Trophoblast cell (in vitro differentiated cells and primary cell): ENCODE measurements at regions not wholly inside any gene's neighbourhood (a gene's known extent, or its start where the extent isn't known, plus 50 kb on each side); places are given as distances from the start of the nearest gene placed in this dataset.

Experiments
- DNase-seq, 2 donors: peaks; one replicate each; pipeline ENCODE4 v3.0.0-alpha.2; 2016
- H2AFZ ChIP-seq: 2 replicates; pipeline ENCODE4 v1.6.1; 2013; ENCODE audit warnings: low read length, moderate library complexity, mild to moderate bottlenecking; ENCODE audit not compliant: insufficient read depth, poor library complexity
- H2AK5ac ChIP-seq: 2 replicates; pipeline ENCODE4 v1.6.1; 2013; ENCODE audit warnings: mild to moderate bottlenecking, low read length
- H2BK120ac ChIP-seq: 2 replicates; pipeline ENCODE4 v1.6.1; 2013; ENCODE audit warnings: low read length, mild to moderate bottlenecking, moderate library complexity; ENCODE audit not compliant: insufficient read depth, poor library complexity
- H2BK12ac ChIP-seq: 2 replicates; pipeline ENCODE4 v1.6.1; 2013; ENCODE audit warnings: mild to moderate bottlenecking, low read length, moderate library complexity
- H2BK5ac ChIP-seq: 2 replicates; pipeline ENCODE4 v1.6.1; 2013; ENCODE audit warnings: low read length, low read depth, moderate library complexity, mild to moderate bottlenecking; ENCODE audit not compliant: poor library complexity
- H3K14ac ChIP-seq: 2 replicates; pipeline ENCODE4 v1.6.1; 2013; ENCODE audit warnings: mild to moderate bottlenecking, low read length
- H3K18ac ChIP-seq: 2 replicates; pipeline ENCODE4 v1.6.1; 2013; ENCODE audit warnings: mild to moderate bottlenecking, low read length
- H3K23ac ChIP-seq: 2 replicates; pipeline ENCODE4 v1.6.1; 2013; ENCODE audit warnings: low read length
- H3K27ac ChIP-seq: 2 replicates; pipeline ENCODE4 v1.5.1; 2013; ENCODE audit warnings: low read depth, mild to moderate bottlenecking, inconsistent platforms, low read length, moderate library complexity
- H3K27me3 ChIP-seq: 2 replicates; pipeline ENCODE4 v1.6.1; 2013; ENCODE audit warnings: inconsistent platforms, mild to moderate bottlenecking, low read length, moderate library complexity; ENCODE audit not compliant: insufficient read depth
- H3K36me3 ChIP-seq, 2 experiments: 1 replicate in 1 of 2; 2 replicates in 1 of 2; pipeline ENCODE4 v1.6.1; 2013; ENCODE audit warnings: low read length in 2 of 2, mild to moderate bottlenecking in 2 of 2, moderate library complexity in 1 of 2; ENCODE audit not compliant: insufficient read depth in 2 of 2, control insufficient read depth in 1 of 2
- H3K4ac ChIP-seq: 2 replicates; pipeline ENCODE4 v1.6.1; 2013; ENCODE audit warnings: low read depth, mild to moderate bottlenecking, low read length, moderate library complexity
- H3K4me1 ChIP-seq, 2 experiments: 1 replicate in 1 of 2; 2 replicates in 1 of 2; pipeline ENCODE4 v1.6.1; 2013; ENCODE audit warnings: low read length in 2 of 2, mild to moderate bottlenecking in 2 of 2, moderate library complexity in 1 of 2; ENCODE audit not compliant: insufficient read depth in 2 of 2, control insufficient read depth in 1 of 2
- H3K4me2 ChIP-seq: 2 replicates; pipeline ENCODE4 v1.6.1; 2013; ENCODE audit warnings: inconsistent platforms, mild to moderate bottlenecking, low read length, moderate library complexity
- H3K4me3 ChIP-seq: 2 replicates; pipeline ENCODE4 v1.5.1; 2013; ENCODE audit warnings: mild to moderate bottlenecking, low read depth, low read length, inconsistent platforms
- H3K79me1 ChIP-seq: one replicate; pipeline ENCODE4 v1.6.1; 2013; ENCODE audit warnings: low read length
- H3K79me2 ChIP-seq: 2 replicates; pipeline ENCODE4 v1.6.1; 2013; ENCODE audit warnings: low read length, mild to moderate bottlenecking; ENCODE audit not compliant: control insufficient read depth, insufficient read depth, poor library complexity
- H3K9ac ChIP-seq: 2 replicates; pipeline ENCODE4 v1.6.1; 2013; ENCODE audit warnings: mild to moderate bottlenecking, low read length
- H3K9me3 ChIP-seq: 2 replicates; pipeline ENCODE4 v1.6.1; 2013; ENCODE audit warnings: low read depth, mild to moderate bottlenecking, control low read depth, inconsistent platforms, low read length; ENCODE audit not compliant: insufficient read depth
- H4K12ac ChIP-seq: 2 replicates; pipeline ENCODE4 v1.6.1; 2013; ENCODE audit warnings: low read depth, mild to moderate bottlenecking, low read length, moderate library complexity
- H4K8ac ChIP-seq: 2 replicates; pipeline ENCODE4 v1.6.1; 2013; ENCODE audit warnings: low read depth, mild to moderate bottlenecking, low read length, moderate library complexity
- H4K91ac ChIP-seq: one replicate; pipeline ENCODE4 v1.6.1; 2013; ENCODE audit warnings: low read depth, mild to moderate bottlenecking, low read length, moderate library complexity
- WGBS: extraction: QIAGEN DNeasy Blood & Tissue Kit; methylation state at CpG from one replicate; pipeline ENCODE4 v1.1.7; 2013; ENCODE audit warnings: missing lambda C conversion rate; ENCODE audit not compliant: insufficient read length, insufficient coverage; ENCODE audit errors: extremely low coverage; 5-methylcytosine and 5-hydroxymethylcytosine counted together

DNA sequence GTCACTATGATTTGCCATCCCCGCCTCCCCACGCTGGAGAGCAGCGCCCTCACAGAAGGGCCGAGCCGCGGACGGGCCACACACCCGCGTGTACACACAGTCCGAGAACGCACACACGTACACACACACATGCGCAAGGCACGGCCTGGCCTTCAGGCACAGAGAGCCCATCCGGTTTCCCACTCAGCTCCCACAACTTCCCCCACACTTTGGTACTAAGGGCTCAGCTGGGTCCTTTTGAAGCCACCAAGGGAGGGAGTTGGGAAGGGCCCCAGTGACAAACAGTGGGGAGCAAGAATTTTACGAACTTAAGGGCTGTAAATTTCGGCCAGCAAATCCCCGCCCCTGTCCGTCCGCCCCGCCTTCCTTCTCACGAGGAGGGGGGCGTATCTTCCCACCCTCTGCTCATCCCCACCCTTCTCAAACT is 133.3 kb upstream of the HAND1 start:
- H3K79me1 ChIP-seq = peaks cover 45% of the 10 kb centered on the region
- H2AFZ ChIP-seq = peak overlapping the region; percentile 74
- WGBS = no CpG with 5 or more reads among the region's 23 CpGs
- peak overlapping the region; percentile 2 for H2BK120ac ChIP-seq
- H4K8ac ChIP-seq = peak overlapping the region; percentile 8
- H3K23ac ChIP-seq = peak overlapping the region; percentile 63
- no peak overlapping the region for H2AK5ac ChIP-seq
- H4K91ac ChIP-seq = peak overlapping the region; percentile 12
- H3K4me3 ChIP-seq = no peak overlapping the region
- peaks cover 32 to 42% of the 10 kb centered on the region in 2 experiments for H3K4me1 ChIP-seq
- H3K4ac ChIP-seq = no peak overlapping the region
- peak overlapping the region; percentile 6 for H3K18ac ChIP-seq
- no peak overlapping the region for H4K12ac ChIP-seq
- peak overlapping the region; percentile 72 for H3K4me2 ChIP-seq
- no peaks in the 10 kb centered on the region for H3K36me3 ChIP-seq
- peaks cover 2% of the 10 kb centered on the region for H3K9me3 ChIP-seq
- H3K27me3 ChIP-seq = no peaks in the 10 kb centered on the region
- peaks cover 15% of the 10 kb centered on the region for H3K79me2 ChIP-seq
- H2BK12ac ChIP-seq = peak overlapping the region; percentile 43
- no peak for DNase-seq
- peak overlapping the region; percentile 74 for H3K9ac ChIP-seq
- no peak overlapping the region for H3K27ac ChIP-seq
- no peak overlapping the region for H2BK5ac ChIP-seq
- peak overlapping the region; percentile 8 for H3K14ac ChIP-seq

- Histone ChIP-seq H3K9ac (peak overlapping the region; percentile 68), H3K14ac (peak overlapping the region; percentile 98), H3K23ac (no peak overlapping the region), H3K79me2 (peaks cover 15% of the 10 kb centered on the region), H2BK120ac (peak overlapping the region; percentile 97), H3K18ac (peak overlapping the region; percentile 96), H4K12ac (peak overlapping the region; percentile 46), H2AFZ (peak overlapping the region; percentile 94), H3K9me3 (peaks cover 2% of the 10 kb centered on the region), H3K27me3 (no peaks in the 10 kb centered on the region), H2BK12ac (peak overlapping the region; percentile 100), H3K79me1 (peaks cover 51% of the 10 kb centered on the region), H3K27ac (no peak overlapping the region), H4K91ac (peak overlapping the region; percentile 96), H4K8ac (peak overlapping the region; percentile 91), H2AK5ac (peak overlapping the region; percentile 90), H3K4me2 (peak overlapping the region; percentile 67), H3K4ac (peak overlapping the region; percentile 94), H2BK5ac (peak overlapping the region; percentile 91), H3K4me1 (peaks cover 38 to 47% of the 10 kb centered on the region in 2 experiments), H3K4me3 (peak overlapping the region; percentile 37), H3K36me3 (no peaks in the 10 kb centered on the region)
- WGBS = no CpG with 5 or more reads among the region's 50 CpGs
- peak; percentile 61 to 82 for DNase-seq
These were observed 132.5 kb upstream of the HAND1 start for GRCh38 chr5:154610321-154611154.

DNA sequence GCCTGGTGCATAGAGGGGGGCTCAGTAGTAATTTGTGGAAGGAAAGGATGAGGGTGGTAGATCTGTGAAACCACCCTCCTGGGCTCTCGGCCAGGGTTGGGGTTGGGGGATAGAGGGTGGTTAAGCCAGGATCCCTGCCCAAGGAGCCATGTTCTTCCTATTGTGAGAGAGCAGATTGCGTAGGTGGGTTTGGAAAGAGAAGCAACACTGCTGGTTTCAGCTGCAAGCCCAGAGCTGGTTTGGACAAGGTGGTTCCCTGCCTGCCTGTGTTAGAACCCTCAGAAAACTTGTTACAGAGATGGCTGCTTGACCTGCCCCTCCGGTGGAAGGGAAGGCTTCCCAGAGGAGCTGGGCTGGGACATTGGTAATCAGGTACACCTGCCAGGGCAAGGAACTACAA is 131.2 kb upstream of the HAND1 start:
- Histone ChIP-seq H3K36me3 (no peaks in the 10 kb centered on the region), H2AK5ac (peak overlapping the region; percentile 98), H3K4me2 (no peak overlapping the region), H2BK5ac (peak overlapping the region; percentile 98), H3K79me2 (peaks cover 15% of the 10 kb centered on the region), H3K14ac (peak overlapping the region; percentile 81), H4K91ac (peak overlapping the region; percentile 99), H2AFZ (peak overlapping the region; percentile 56), H2BK120ac (peak overlapping the region; percentile 99), H2BK12ac (peak overlapping the region; percentile 94), H3K27ac (peak overlapping the region; percentile 97), H3K4me1 (peaks cover 46 to 56% of the 10 kb centered on the region in 2 experiments), H3K27me3 (no peaks in the 10 kb centered on the region), H3K9ac (no peak overlapping the region), H3K4ac (peak overlapping the region; percentile 95), H3K4me3 (no peak overlapping the region), H4K8ac (peak overlapping the region; percentile 34), H3K18ac (peak overlapping the region; percentile 82), H3K79me1 (peaks cover 60% of the 10 kb centered on the region), H3K23ac (no peak overlapping the region), H4K12ac (no peak overlapping the region), H3K9me3 (peaks cover 2% of the 10 kb centered on the region)
- WGBS = no CpG with 5 or more reads among the region's 3 CpGs
- DNase-seq = no peak

- WGBS = no CpG with 5 or more reads among the region's 7 CpGs
- peak overlapping the region; percentile 72 for H4K8ac ChIP-seq
- H3K36me3 ChIP-seq = no peaks in the 10 kb centered on the region
- peaks cover 2% of the 10 kb centered on the region for H3K9me3 ChIP-seq
- H3K4ac ChIP-seq = peak overlapping the region; percentile 95
- no peak overlapping the region for H3K4me2 ChIP-seq
- DNase-seq = no peak
- H2AK5ac ChIP-seq = peak overlapping the region; percentile 98
- H3K79me1 ChIP-seq = peaks cover 62% of the 10 kb centered on the region
- H4K91ac ChIP-seq = peak overlapping the region; percentile 99
- H3K18ac ChIP-seq = peak overlapping the region; percentile 88
- H3K23ac ChIP-seq = no peak overlapping the region
- H3K27me3 ChIP-seq = no peaks in the 10 kb centered on the region
- peak overlapping the region; percentile 97 for H3K27ac ChIP-seq
- peak overlapping the region; percentile 32 for H2AFZ ChIP-seq
- H2BK5ac ChIP-seq = peak overlapping the region; percentile 98
- peak overlapping the region; percentile 99 for H2BK120ac ChIP-seq
- H4K12ac ChIP-seq = no peak overlapping the region
- H3K79me2 ChIP-seq = peaks cover 15% of the 10 kb centered on the region
- H3K9ac ChIP-seq = no peak overlapping the region
- H3K14ac ChIP-seq = peak overlapping the region; percentile 81
- H2BK12ac ChIP-seq = peak overlapping the region; percentile 94
- H3K4me1 ChIP-seq = peaks cover 48 to 57% of the 10 kb centered on the region in 2 experiments
- H3K4me3 ChIP-seq = no peak overlapping the region
These were observed 130.5 kb upstream of the HAND1 start for GRCh38 chr5:154608531-154609011.
